Endothelial cell of umbilical vein (primary cell): ENCODE measurements at regions not wholly inside any gene's neighbourhood (a gene's known extent, or its start where the extent isn't known, plus 50 kb on each side); places are given as distances from the start of the nearest gene placed in this dataset.

Source experiments
- CTCF ChIP-seq, 2 donors: IDR thresholded peaks; 1 replicate in 1 of 2; 2 replicates in 1 of 2; pipeline ENCODE4 v1.5.1; 2011; ENCODE audit warnings: low read length in 2 of 2, mild to moderate bottlenecking in 2 of 2, moderate library complexity in 2 of 2, control low read depth in 1 of 2, inconsistent platforms in 1 of 2, low read depth in 1 of 2; ENCODE audit not compliant: insufficient read depth in 1 of 2; ENCODE audit errors: extremely low read depth in 1 of 2
- EZH2 ChIP-seq: IDR thresholded peaks from 2 replicates; pipeline ENCODE4 v1.6.1; 2012; ENCODE audit warnings: borderline replicate concordance, low read depth, mild to moderate bottlenecking, moderate library complexity, low read length, inconsistent platforms; ENCODE audit not compliant: severe bottlenecking
- FOS ChIP-seq: IDR thresholded peaks from 2 replicates; pipeline ENCODE4 v1.6.1; 2011; ENCODE audit warnings: mild to moderate bottlenecking, low read length, moderate library complexity, borderline replicate concordance; ENCODE audit not compliant: insufficient read depth
- MAX ChIP-seq: IDR thresholded peaks from 2 replicates; pipeline ENCODE4 v1.6.1; 2011; ENCODE audit not compliant: insufficient read depth, insufficient read length
- MYC ChIP-seq: IDR thresholded peaks from one replicate; pipeline ENCODE4 v1.6.1; 2011; ENCODE audit warnings: mild to moderate bottlenecking, low read depth, low read length
- POLR2A ChIP-seq: IDR thresholded peaks from 2 replicates; pipeline ENCODE4 v1.6.1; 2012; ENCODE audit warnings: low read depth, mild to moderate bottlenecking, control low read depth, low read length
- POLR2AphosphoS5 ChIP-seq: IDR thresholded peaks from 2 replicates; pipeline ENCODE4 v1.6.1; 2012; ENCODE audit warnings: low read depth, mild to moderate bottlenecking, control low read depth, low read length, moderate library complexity; ENCODE audit not compliant: insufficient read depth

GRCh38 chr20:55592866-55593265 lies 412.5 kb downstream of the CBLN4 start:
- TF ChIP-seq POLR2A (no peak), CTCF (IDR thresholded peaks at IDR 0.05; ENCODE audit: extremely low read depth in 1 of 2, insufficient read depth in 1 of 2, low read depth in 1 of 2, low read length in 2 of 2) (no peak), MAX (no peak), POLR2AphosphoS5 (no peak), MYC (no peak), EZH2 (no peak), FOS (no peak)
